ENCODE measurements at regions not wholly inside any gene's neighbourhood (a gene's known extent, or its start where the extent isn't known, plus 50 kb on each side); places are given as distances from the start of the nearest gene placed in this dataset.
A peak's percentile ranks its signal among the peaks of the same experiment; 100 is the strongest.

DNA sequence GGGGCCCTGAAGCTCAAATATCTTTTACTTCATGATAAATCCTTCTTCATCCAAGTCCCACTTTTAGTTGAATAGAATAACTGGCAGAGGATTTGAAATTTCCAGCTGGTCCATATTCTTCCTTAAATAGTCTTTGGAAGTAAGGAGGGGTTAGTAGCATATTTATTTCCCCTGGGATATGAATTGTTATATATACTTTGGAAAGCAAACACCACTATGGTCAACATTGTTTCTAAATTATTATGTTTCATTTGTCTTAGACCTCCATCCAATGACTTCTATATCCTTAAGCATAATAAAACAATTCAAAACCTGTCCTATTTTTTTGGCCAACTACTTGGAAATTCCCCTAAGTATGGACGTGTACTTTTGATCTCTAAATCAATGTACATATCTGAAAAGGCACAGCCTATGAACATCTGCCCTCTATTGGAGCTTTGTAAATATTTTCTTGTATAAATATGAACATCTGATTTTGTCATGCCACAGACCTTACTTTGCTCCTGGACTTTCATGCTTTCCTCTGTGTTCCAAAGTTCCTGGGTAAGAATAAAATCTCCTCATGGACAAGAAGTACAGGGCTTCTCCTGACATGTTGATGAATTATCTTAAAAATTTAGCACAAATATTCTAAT, 1212.0 kb downstream of the GALC start:
- ChIA-PET POLR2A (ENCODE audit: low non-redundant PET) (no interaction called here), CTCF (no interaction called here)
- peaks cover 16% of the 10 kb centered on the region for H3K4me1 ChIP-seq (ENCODE audit: insufficient read depth, low read length, poor library complexity, severe bottlenecking)
- no peak overlapping the region for H3K27ac ChIP-seq (ENCODE audit: low read depth, low read length, poor library complexity, severe bottlenecking)
- H3K9me3 ChIP-seq (ENCODE audit: low read depth, low read length, poor library complexity, severe bottlenecking), result no peaks in the 10 kb centered on the region
- no peaks in the 10 kb centered on the region for H3K36me3 ChIP-seq (ENCODE audit: insufficient read depth, low read length, poor library complexity, severe bottlenecking)
- TF ChIP-seq, protein P1, sequence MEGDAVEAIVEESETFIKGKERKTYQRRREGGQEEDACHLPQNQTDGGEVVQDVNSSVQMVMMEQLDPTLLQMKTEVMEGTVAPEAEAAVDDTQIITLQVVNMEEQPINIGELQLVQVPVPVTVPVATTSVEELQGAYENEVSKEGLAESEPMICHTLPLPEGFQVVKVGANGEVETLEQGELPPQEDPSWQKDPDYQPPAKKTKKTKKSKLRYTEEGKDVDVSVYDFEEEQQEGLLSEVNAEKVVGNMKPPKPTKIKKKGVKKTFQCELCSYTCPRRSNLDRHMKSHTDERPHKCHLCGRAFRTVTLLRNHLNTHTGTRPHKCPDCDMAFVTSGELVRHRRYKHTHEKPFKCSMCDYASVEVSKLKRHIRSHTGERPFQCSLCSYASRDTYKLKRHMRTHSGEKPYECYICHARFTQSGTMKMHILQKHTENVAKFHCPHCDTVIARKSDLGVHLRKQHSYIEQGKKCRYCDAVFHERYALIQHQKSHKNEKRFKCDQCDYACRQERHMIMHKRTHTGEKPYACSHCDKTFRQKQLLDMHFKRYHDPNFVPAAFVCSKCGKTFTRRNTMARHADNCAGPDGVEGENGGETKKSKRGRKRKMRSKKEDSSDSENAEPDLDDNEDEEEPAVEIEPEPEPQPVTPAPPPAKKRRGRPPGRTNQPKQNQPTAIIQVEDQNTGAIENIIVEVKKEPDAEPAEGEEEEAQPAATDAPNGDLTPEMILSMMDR (conservative IDR thresholded peaks at IDR 0.05; ENCODE audit: low read depth, low read length), result peak; percentile 35; the same call in 1 of the 2 replicates
- no peak for TF ChIP-seq EZH2 (IDR thresholded peaks at IDR 0.05; ENCODE audit: borderline replicate concordance, low read depth, low read length, poor library complexity, severe bottlenecking)
- no peaks in the 10 kb centered on the region for H3K27me3 ChIP-seq (replicated peaks; ENCODE audit: insufficient read depth, low read depth, low read length, poor library complexity)
- H3K4me3 ChIP-seq (ENCODE audit: low read depth, low read length, poor library complexity, severe bottlenecking), result no peak overlapping the region
- intact Hi-C loops (cut with micrococcal nuclease; ENCODE audit: unreplicated experiment), result no loop called here
- DNase-seq (ENCODE audit: low spot score), result no peak
- BruUV-seq (replicated peaks), result no TSS peak

DNA sequence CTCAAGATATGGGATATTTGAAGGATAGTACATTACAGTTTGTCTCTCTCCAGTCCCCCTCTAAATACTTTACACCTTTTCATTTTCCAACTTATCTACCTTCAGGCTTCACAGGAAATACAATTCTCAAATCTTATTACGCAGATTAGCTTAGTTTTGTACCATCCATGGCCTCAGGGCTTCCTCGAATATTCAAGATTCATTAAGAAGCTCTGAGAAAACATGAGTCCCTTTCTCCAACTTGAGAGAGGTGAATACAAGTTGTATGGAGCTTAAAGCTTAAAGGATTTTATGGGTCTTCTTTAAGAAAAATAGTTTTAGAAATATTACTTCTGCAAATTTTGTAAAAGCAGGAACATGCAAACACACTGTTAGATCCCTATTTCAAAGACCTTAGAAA, 1212.5 kb downstream of the GALC start:
- CTCF ChIA-PET, result no interaction called here
- BruUV-seq (replicated peaks), result no TSS peak
- POLR2A ChIA-PET (ENCODE audit: low non-redundant PET), result no interaction called here
- Histone ChIP-seq H3K4me3 (ENCODE audit: low read depth, low read length, poor library complexity, severe bottlenecking) (no peak overlapping the region), H3K27ac (ENCODE audit: low read depth, low read length, poor library complexity, severe bottlenecking) (no peak overlapping the region), H3K9me3 (ENCODE audit: low read depth, low read length, poor library complexity, severe bottlenecking) (no peaks in the 10 kb centered on the region), H3K36me3 (ENCODE audit: insufficient read depth, low read length, poor library complexity, severe bottlenecking) (no peaks in the 10 kb centered on the region), H3K4me1 (ENCODE audit: insufficient read depth, low read length, poor library complexity, severe bottlenecking) (peaks cover 16% of the 10 kb centered on the region), H3K27me3 (replicated peaks; ENCODE audit: insufficient read depth, low read depth, low read length, poor library complexity) (no peaks in the 10 kb centered on the region)
- DNase-seq (ENCODE audit: low spot score), result no peak
- intact Hi-C loops (cut with micrococcal nuclease; ENCODE audit: unreplicated experiment), result no loop called here
- TF ChIP-seq EZH2 (IDR thresholded peaks at IDR 0.05; ENCODE audit: borderline replicate concordance, low read depth, low read length, poor library complexity, severe bottlenecking), result no peak
- TF ChIP-seq, protein P1 (conservative IDR thresholded peaks at IDR 0.05; ENCODE audit: low read depth, low read length), result no peak

DNA sequence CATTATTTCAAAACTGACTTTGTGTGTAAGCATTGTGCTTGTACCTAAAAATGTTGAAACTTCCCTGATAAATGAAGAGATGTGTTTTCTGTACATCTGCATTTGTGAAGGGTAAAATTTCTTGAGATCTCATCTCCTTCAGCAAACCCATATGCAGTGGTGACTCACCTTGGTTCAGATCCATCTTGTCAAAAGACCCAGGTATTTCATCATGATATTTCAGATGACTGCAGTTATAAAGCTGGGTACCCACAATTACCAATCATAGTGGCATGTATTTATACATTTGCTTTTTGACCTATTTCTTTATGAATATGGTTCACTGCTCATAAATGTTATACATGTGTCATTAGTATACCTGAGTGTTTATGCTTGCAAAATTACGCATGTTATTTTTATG, 1213.6 kb downstream of the GALC start:
- Histone ChIP-seq H3K36me3 (ENCODE audit: insufficient read depth, low read length, poor library complexity, severe bottlenecking) (no peaks in the 10 kb centered on the region), H3K4me1 (ENCODE audit: insufficient read depth, low read length, poor library complexity, severe bottlenecking) (peaks cover 21% of the 10 kb centered on the region), H3K27ac (ENCODE audit: low read depth, low read length, poor library complexity, severe bottlenecking) (no peak overlapping the region), H3K9me3 (ENCODE audit: low read depth, low read length, poor library complexity, severe bottlenecking) (no peaks in the 10 kb centered on the region), H3K27me3 (replicated peaks; ENCODE audit: insufficient read depth, low read depth, low read length, poor library complexity) (no peaks in the 10 kb centered on the region), H3K4me3 (ENCODE audit: low read depth, low read length, poor library complexity, severe bottlenecking) (no peak overlapping the region)
- BruUV-seq (replicated peaks), result no TSS peak
- intact Hi-C loops (cut with micrococcal nuclease; ENCODE audit: unreplicated experiment), result no loop called here
- POLR2A ChIA-PET (ENCODE audit: low non-redundant PET), result no interaction called here
- DNase-seq (ENCODE audit: low spot score), result no peak
- CTCF ChIA-PET, result no interaction called here
- TF ChIP-seq, protein P1 (conservative IDR thresholded peaks at IDR 0.05; ENCODE audit: low read depth, low read length), result no peak
- no peak for TF ChIP-seq EZH2 (IDR thresholded peaks at IDR 0.05; ENCODE audit: borderline replicate concordance, low read depth, low read length, poor library complexity, severe bottlenecking)
